ENCODE measurements at regions not wholly inside any gene's neighbourhood (a gene's known extent, or its start where the extent isn't known, plus 50 kb on each side); places are given as distances from the start of the nearest gene placed in this dataset.

DNA sequence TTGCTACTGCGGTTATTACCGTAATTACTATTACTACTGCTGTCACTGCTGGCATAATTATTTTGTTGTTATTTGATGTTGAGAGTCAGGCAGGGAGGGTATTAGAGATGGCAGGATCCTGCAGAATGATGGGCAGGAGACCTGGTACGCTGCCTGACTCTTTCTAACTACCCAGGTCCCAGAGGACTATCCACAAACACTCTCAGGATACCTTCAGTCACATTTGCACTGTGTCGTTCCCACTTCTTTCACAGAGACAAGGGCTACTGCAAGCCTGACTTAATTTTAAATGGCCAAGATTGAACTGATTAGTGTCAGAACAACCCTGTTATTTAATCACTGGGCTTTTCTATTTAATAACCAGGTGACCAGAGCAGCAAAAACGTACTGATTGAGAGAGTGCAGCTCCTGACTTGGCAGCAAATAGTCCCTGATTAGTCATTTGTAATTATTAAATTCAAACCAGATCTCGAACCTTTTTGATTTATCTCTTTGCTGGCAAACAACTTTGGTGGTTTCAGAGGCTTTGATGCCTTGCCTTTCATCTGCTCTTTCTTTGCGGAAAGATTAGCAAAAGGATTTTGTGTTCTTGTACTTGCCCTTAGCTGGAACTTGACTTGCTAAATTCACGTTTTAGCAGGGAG is 88.8 kb upstream of the ARHGEF3 start:
- DNase-seq = no peak

- no peak for DNase-seq
Observed at GRCh38 chr3:56889131-56889530, 87.4 kb upstream of the ARHGEF3 start.

DNA sequence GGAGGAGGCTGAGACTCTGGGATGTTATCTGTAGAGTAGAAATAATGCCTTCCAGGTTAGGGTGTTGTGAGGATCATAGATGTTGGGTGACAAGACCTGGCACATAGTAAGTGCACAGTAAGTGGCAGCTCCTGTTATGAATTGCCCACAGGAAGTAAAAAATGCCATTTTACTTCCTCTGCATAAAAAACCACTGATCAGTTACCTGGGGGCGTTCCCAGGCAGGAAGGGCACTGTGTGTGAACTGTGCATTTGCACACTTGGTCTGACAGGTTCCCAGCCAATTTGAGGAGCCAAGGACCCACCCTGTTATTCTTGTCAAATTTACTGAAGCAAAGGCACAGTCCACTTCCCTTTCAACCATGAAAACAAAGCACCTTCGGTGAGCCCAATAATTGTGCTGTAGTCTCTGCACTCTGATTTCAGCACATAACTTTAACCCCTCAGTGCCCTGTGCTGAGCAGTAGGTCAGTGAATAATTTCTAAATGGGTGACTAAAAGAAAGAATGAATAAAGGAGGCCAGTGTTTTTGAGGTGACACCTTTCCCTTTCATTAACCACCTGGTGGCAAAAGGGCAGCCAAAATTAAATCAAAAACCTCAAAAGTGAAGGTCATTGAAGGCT is 85.8 kb upstream of the ARHGEF3 start:
- DNase-seq = peak; percentile 71

DNA sequence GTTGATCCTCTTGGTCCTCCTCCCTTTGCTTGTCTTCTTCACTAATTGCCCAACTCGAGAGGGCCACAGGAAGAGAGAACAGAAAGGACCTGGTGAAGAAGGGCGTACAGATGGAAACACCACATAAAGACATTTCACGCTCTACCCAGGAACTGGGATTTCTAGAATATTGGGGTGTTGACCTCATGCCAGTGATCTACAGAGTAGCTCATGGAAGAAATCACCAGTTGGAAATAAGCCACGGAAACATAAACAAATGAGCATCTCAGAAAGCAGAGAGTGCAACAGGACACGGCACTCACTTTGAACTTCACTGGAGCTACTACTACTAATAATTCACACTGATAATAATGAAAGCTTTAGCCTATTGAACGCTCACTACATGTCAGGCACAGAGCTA is 84.6 kb upstream of the ARHGEF3 start:
- no peak for DNase-seq

DNA sequence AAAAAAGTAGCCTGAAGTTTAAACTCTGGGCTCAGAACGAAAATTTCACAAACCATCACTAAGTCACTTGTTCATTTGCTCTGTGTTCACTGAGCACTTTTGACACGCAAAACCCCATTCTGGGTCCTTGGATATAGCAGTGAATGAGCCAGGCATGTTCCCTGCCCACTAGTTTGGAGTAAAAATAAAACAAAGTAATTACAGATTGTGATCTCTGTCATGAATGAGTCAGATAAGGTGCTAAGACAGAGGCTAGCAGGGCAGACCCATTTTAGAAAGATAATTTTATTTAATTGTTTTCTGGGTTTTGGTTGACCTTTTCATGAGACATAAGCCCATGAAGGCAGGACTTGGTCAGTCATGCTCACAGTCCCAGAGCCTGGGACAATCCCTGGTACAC is 84.1 kb upstream of the ARHGEF3 start:
- no peak for DNase-seq

- DNase-seq = no peak
Observed at GRCh38 chr3:56885453-56885852, 83.7 kb upstream of the ARHGEF3 start.

GRCh38 chr3:56884387-56884786 is 82.6 kb upstream of the ARHGEF3 start:
- no peak for DNase-seq

DNA sequence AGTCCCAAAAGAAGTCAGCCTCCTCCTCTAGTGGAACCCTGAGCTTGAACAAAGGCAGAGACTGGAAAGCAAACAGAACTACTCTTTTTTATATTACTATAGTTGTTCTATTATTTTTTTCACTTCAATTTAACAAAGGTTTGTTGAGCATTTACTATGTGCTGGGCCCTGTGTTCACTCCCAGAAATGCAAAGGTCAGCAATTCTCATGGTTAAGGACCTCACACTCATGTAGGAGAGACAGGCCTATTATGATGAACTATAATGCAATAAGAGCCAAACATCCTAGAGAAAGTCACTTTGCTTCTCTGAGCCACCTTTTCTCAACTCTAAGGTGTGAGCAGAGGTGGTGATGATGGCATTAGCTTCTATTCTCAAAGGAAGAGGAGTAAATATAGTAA is 82.1 kb upstream of the ARHGEF3 start:
- DNase-seq = no peak

- no peak for DNase-seq
Observed at GRCh38 chr3:56882896-56883295, 81.1 kb upstream of the ARHGEF3 start.

GRCh38 chr3:56881841-56882240 is 80.1 kb upstream of the ARHGEF3 start:
- no peak for DNase-seq

- no peak for DNase-seq
Observed at GRCh38 chr3:56880720-56881575, 79.2 kb upstream of the ARHGEF3 start.

GRCh38 chr3:56879436-56880215 is 77.9 kb upstream of the ARHGEF3 start:
- DNase-seq = no peak

- DNase-seq = peak; percentile 81
Observed at GRCh38 chr3:56878074-56878473, 76.3 kb upstream of the ARHGEF3 start.

DNA sequence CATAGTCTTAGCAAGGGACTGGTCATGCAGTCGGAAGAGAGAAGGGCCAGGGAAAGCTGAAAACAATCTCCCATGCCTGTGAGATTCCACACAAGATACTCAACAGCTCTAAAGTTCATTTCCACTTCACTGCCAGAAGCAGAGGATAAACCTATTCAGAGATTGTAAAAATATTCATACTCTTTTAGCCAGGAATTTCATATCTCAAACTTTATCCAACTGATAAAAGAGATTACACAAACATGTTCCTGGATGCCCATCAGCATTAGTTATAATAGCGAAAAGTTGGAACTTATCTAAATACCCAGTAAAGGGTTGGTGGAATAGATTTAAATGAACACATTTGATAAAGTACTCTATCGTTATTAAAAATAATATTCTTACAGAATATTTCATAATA is 75.2 kb upstream of the ARHGEF3 start:
- DNase-seq = no peak

DNA sequence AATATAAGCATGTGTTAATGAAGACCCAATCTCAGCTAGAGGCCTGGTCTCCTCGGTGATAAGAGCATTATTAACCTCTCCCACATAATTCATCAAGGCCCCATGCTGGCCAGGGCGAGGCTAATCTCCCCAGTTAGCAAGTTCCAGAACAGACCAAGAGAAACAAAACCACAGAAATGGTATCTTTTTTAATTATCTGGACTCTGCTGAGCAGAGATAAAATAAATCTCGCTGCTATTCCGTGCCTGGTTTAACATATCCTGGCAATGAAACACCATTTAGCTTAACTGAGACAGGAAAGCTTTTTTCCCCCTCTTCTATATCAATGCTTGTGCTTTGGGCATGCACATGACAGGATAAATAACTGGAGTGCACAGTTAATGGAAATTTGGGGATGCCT is 72.5 kb upstream of the ARHGEF3 start:
- no peak for DNase-seq

GRCh38 chr3:56870436-56870835 is 68.7 kb upstream of the ARHGEF3 start:
- no peak for DNase-seq

- no peak for DNase-seq
Observed at GRCh38 chr3:56869157-56869889, 67.6 kb upstream of the ARHGEF3 start.

- DNase-seq = no peak
Observed at GRCh38 chr3:56868706-56869105, 67.0 kb upstream of the ARHGEF3 start.

GRCh38 chr3:56867671-56868070 is 65.9 kb upstream of the ARHGEF3 start:
- DNase-seq = no peak

DNA sequence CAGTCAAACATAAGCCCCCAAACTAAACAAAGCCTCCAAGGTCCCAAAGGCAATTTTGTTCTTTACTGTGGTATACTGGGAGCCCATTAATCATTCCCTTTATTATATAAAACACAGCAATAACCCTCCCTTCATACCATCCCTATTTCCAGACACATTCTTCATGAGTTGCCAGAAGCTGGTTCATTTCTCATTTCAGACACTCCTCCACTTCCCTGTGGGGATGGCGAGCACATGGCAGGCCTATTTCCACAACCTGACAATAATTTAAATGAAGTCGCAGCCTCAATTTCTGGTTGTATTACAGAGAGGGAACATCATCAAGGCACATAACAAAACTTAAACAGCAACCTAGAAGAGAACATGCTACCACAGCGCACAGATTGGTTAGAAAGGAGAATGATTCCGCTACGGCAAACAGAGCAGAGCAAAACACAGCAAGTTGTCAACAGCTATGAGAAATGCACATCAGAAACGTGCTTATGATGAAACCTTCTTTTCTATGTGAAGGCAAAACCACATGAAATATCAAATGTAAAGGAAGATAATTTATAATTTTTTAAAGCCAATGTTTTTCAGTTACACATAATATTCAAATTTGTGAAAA is 63.3 kb upstream of the ARHGEF3 start:
- DNase-seq = no peak

- no peak for DNase-seq
Observed at GRCh38 chr3:56864090-56864489, 62.3 kb upstream of the ARHGEF3 start.

All from activated effector memory CD4-positive, alpha-beta T cell treated with anti-CD3 and anti-CD28 coated beads, Interleukin-2, amount 50 U/mL, for 16 hours (primary cell).